ENCODE measurements at regions not wholly inside any gene's neighbourhood (a gene's known extent, or its start where the extent isn't known, plus 50 kb on each side); places are given as distances from the start of the nearest gene placed in this dataset.

DNA sequence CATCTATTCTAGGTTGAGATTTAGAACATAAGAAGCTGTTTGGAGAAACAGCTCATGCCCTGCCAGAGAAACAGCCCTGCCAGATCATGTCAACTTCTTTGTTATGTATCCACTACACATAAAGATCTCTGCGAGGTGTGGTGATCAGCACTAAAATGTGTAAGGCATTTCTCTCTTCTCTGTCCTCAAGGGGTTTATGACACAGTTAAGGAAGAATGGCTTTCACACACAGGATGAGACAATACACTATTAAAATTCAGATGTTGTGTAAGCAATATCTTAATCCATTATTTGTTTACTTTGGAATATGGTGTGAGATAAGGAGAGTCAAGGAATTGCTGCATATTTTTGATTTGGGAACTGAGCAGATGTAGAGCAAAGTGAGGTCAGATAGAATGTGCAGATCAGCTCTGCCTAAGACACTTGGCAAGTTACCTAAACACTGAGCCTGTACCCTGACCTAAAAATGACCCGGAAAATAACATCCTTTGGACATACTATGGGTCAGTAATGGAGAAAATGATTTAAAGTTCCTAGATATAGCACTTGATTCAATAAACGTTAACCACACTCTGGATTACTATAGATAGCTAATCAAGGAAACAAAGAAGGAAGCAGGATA, 434.7 kb upstream of the PDZRN3 start:
- TF ChIP-seq, protein P1, sequence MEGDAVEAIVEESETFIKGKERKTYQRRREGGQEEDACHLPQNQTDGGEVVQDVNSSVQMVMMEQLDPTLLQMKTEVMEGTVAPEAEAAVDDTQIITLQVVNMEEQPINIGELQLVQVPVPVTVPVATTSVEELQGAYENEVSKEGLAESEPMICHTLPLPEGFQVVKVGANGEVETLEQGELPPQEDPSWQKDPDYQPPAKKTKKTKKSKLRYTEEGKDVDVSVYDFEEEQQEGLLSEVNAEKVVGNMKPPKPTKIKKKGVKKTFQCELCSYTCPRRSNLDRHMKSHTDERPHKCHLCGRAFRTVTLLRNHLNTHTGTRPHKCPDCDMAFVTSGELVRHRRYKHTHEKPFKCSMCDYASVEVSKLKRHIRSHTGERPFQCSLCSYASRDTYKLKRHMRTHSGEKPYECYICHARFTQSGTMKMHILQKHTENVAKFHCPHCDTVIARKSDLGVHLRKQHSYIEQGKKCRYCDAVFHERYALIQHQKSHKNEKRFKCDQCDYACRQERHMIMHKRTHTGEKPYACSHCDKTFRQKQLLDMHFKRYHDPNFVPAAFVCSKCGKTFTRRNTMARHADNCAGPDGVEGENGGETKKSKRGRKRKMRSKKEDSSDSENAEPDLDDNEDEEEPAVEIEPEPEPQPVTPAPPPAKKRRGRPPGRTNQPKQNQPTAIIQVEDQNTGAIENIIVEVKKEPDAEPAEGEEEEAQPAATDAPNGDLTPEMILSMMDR (IDR thresholded peaks at IDR 0.05; ENCODE audit: control extremely low read depth, extremely low read depth, low read depth, missing control alignments) = no peak
- POLR2A ChIA-PET = no interaction called here
- DNase-seq (ENCODE audit: extremely low spot score) = no peak
- CTCF ChIA-PET = no interaction called here

DNA sequence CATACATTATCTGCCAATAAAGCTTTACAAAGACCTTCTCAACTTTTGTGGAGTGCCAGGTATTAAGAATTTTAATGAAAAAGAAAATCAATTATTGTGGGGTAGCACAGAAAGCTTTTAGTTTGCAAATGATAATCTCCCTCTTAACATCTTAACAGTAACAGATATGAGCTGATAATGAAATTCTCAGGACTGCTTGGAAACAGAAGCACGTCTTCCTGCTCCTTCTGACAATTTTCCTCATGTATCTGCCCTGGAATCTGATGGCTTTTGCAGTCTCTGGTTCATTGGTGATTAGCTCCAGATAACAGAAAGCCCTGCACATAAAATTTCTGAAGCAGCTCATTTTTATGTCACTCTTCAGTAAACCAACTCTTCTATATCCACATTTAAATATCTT, 432.4 kb upstream of the PDZRN3 start:
- TF ChIP-seq, protein P1 (IDR thresholded peaks at IDR 0.05; ENCODE audit: control extremely low read depth, extremely low read depth, low read depth, missing control alignments) = no peak
- DNase-seq (ENCODE audit: extremely low spot score) = no peak
- POLR2A ChIA-PET = no interaction called here
- CTCF ChIA-PET = interaction anchor here (0.9 to 1.1 kb wide), 2 partner anchors 13 to 15 kb away, joined by 3 to 4 read pairs; no protein-coding TSS in a partner anchor

DNA sequence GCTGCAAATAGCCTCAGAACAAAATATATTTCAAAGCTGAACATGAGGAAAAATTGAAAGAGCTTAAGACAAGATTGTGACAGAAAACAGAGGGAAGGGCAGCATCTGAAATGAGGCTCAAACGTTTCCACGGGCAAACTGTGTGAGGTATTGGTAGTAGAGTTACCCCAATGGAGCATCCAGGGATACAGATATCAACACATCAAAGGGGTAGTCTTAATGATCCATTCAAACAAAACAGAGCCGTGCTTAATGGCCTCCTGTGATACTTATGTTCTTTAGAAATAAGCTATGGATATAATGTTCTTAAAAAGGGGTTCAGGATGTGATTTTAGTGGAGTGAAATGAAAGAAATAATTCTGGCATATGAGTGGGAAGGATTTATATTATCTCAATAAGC, 430.3 kb upstream of the PDZRN3 start:
- CTCF ChIA-PET = interaction anchor here (1.2 kb wide), 3 partner anchors 15 to 20 kb away, joined by 3 to 4 read pairs (median 3); no protein-coding TSS in a partner anchor
- DNase-seq (ENCODE audit: extremely low spot score) = no peak
- TF ChIP-seq, protein P1 (IDR thresholded peaks at IDR 0.05; ENCODE audit: control extremely low read depth, extremely low read depth, low read depth, missing control alignments) = no peak
- POLR2A ChIA-PET = no interaction called here

- ChIA-PET POLR2A (no interaction called here), CTCF (interaction anchor here (1.2 kb wide), 1 partner anchor 20 kb away, joined by 4 read pairs; no protein-coding TSS in a partner anchor)
- TF ChIP-seq, protein P1 (IDR thresholded peaks at IDR 0.05; ENCODE audit: control extremely low read depth, extremely low read depth, low read depth, missing control alignments) = no peak
- DNase-seq (ENCODE audit: extremely low spot score) = no peak
Observed at GRCh38 chr3:74054566-74054965, 429.8 kb upstream of the PDZRN3 start.

GRCh38 chr3:74053970-74054516, 429.3 kb upstream of the PDZRN3 start:
- DNase-seq (ENCODE audit: extremely low spot score) = no peak
- TF ChIP-seq, protein P1 (IDR thresholded peaks at IDR 0.05; ENCODE audit: control extremely low read depth, extremely low read depth, low read depth, missing control alignments) = no peak
- POLR2A ChIA-PET = no interaction called here
- CTCF ChIA-PET = no interaction called here

DNA sequence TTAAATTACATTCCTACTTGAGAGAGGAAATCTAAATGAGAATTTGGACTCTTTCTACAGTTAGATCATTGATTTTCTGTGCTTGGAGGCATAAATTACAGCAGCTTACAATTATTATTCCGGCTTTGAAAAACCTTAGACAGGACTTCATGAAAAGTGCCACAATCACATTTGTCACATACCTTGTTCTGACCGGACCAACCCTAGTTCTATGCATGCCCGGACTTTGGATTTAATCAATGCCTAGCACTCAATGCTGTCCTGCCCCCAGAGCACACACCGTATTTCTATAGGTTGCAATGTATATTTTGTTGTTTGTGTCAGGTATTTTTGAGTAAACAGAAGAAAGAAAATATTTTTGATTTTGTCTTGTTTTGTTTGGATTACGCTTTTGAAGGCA, 424.7 kb upstream of the PDZRN3 start:
- POLR2A ChIA-PET = no interaction called here
- DNase-seq (ENCODE audit: extremely low spot score) = no peak
- TF ChIP-seq, protein P1 (IDR thresholded peaks at IDR 0.05; ENCODE audit: control extremely low read depth, extremely low read depth, low read depth, missing control alignments) = no peak
- CTCF ChIA-PET = interaction anchor here (2.1 kb wide), 1 partner anchor 10 kb away, joined by 5 read pairs; no protein-coding TSS in a partner anchor

Data from GM10248 (cell line).